ENCODE measurements at regions not wholly inside any gene's neighbourhood (a gene's known extent, or its start where the extent isn't known, plus 50 kb on each side); places are given as distances from the start of the nearest gene placed in this dataset.

GRCh38 chr14:96617635-96618034 is 115.5 kb downstream of the PAPOLA start:
- ATAC-seq, result no peak
- H3K4me1 ChIP-seq (ENCODE audit: control insufficient read depth, insufficient read depth, low read length), result no peaks in the 10 kb centered on the region
- 79% methylated on average over 4 of the region's 4 CpGs for WGBS
- no peak overlapping the region for H3K27ac ChIP-seq (ENCODE audit: low read length)
- DNase-seq, result no peak
- no peak overlapping the region for H3K4me3 ChIP-seq (ENCODE audit: low read length)
- H3K9me3 ChIP-seq (ENCODE audit: control insufficient read depth, low read length), result no peaks in the 10 kb centered on the region
- intact Hi-C loops (cut with DNase I), result no loop called here
- H3K27me3 ChIP-seq (ENCODE audit: control insufficient read depth, insufficient read depth), result no peaks in the 10 kb centered on the region

DNA sequence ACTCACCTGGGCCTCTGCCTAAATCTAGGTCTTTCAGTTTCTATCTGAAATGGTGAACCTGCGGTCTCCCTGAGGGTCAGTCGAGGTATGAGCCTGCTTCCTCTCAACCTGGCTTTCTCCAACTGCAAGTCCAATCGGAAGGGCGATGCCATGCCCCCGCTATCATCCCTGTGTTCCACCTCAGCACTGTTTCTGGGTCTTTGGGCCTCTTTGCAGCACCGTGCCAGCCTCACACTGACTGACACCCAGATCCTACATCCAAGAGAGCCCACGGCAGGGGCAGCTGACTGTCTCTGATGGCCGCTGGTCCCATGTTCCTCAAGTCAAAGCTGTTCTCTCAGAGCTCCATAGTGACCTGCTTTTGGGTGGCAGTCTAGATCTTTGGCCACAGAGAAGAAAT is 120.7 kb downstream of the PAPOLA start:
- no peak overlapping the region for H3K4me3 ChIP-seq (ENCODE audit: low read length)
- H3K27ac ChIP-seq (ENCODE audit: low read length), result no peak overlapping the region
- no peaks in the 10 kb centered on the region for H3K9me3 ChIP-seq (ENCODE audit: control insufficient read depth, low read length)
- intact Hi-C loops (cut with DNase I), result no loop called here
- H3K27me3 ChIP-seq (ENCODE audit: control insufficient read depth, insufficient read depth), result no peaks in the 10 kb centered on the region
- no peaks in the 10 kb centered on the region for H3K4me1 ChIP-seq (ENCODE audit: control insufficient read depth, insufficient read depth, low read length)
- ATAC-seq (no peak), DNase-seq (no peak)
- 88% methylated on average over 8 of the region's 8 CpGs for WGBS

DNA sequence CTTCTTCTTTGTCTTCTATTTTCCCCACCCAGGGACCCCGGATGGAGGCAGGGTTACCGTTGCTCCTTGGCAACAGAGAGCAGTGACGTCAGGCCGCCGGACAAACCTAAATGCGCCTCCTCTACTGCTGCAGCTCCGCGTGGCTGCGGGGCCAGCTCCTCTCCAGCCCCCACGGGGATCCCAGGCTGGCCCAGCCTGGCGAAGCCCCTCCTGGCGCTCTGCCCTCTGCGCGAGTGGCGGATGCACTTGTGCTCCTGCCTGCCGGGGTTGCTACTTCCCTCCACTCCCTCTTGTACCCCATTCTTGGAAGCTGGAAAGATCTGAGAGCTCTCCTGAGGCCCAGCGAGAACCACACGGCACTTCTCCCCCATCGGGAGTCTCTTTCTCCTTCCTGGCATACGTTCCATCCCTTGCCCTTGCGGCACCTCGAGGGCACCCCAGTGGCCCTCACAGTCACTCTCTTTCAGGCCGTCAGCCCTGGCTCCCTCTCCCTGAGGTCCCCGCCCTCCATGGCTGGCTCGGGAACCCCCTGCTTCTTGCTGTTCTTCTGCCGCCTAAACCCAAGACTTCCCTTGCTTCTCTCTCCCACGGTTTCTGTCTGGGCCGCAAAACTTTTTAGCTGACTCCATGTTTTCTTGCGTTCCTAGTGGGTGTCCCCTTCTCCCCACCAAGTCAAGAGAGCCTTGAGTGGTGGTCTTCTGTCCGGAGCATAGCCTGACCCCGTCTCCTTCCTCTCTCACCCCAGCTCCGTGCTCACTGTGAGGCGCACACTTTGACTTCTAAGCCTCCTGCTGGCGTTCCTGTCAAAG is 121.7 kb downstream of the PAPOLA start:
- H3K27me3 ChIP-seq (ENCODE audit: control insufficient read depth, insufficient read depth), result no peaks in the 10 kb centered on the region
- H3K27ac ChIP-seq (ENCODE audit: low read length), result no peak overlapping the region
- intact Hi-C loops (cut with DNase I), result no loop called here
- ATAC-seq (no peak), DNase-seq (no peak)
- no peaks in the 10 kb centered on the region for H3K4me1 ChIP-seq (ENCODE audit: control insufficient read depth, insufficient read depth, low read length)
- 77% methylated on average over 34 of the region's 34 CpGs for WGBS
- H3K4me3 ChIP-seq (ENCODE audit: low read length), result no peak overlapping the region
- no peaks in the 10 kb centered on the region for H3K9me3 ChIP-seq (ENCODE audit: control insufficient read depth, low read length)

- ATAC-seq (no peak), DNase-seq (no peak)
- H3K4me3 ChIP-seq (ENCODE audit: low read length), result no peak overlapping the region
- 64% methylated on average over 37 of the region's 37 CpGs for WGBS
- no peaks in the 10 kb centered on the region for H3K9me3 ChIP-seq (ENCODE audit: control insufficient read depth, low read length)
- H3K27ac ChIP-seq (ENCODE audit: low read length), result no peak overlapping the region
- no peaks in the 10 kb centered on the region for H3K4me1 ChIP-seq (ENCODE audit: control insufficient read depth, insufficient read depth, low read length)
- intact Hi-C loops (cut with DNase I), result no loop called here
- no peaks in the 10 kb centered on the region for H3K27me3 ChIP-seq (ENCODE audit: control insufficient read depth, insufficient read depth)
These were observed 122.7 kb downstream of the PAPOLA start for GRCh38 chr14:96624661-96625425.

DNA sequence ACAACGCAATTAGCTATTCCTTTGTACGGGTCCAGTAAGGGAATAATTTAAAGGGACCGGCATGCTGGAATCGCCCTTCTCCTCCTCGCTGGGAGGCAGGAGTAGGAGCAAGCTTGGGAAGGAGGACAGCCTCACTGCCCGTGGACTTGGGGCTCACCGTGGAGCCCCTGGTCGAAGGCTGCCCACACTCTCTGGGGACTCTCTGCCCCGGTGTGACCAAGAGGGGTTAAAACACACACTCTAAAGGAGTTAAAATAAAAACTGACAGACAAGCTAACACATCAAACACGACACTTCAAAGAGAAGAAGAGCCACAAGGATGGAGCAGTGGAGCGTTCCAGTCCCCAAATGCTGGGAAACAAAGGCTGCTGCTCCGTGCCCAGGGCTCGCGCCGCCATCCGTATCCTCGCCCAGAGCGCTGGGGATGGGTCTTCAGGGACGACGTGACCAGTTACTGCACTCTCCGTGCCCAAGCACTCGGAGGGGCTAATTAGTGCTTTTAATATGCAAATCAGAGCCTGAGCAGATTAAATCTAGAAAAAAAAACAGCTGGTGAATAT is 123.3 kb downstream of the PAPOLA start:
- Histone ChIP-seq H3K4me1 (ENCODE audit: control insufficient read depth, insufficient read depth, low read length) (no peaks in the 10 kb centered on the region), H3K27ac (ENCODE audit: low read length) (no peak overlapping the region), H3K4me3 (ENCODE audit: low read length) (no peak overlapping the region), H3K27me3 (ENCODE audit: control insufficient read depth, insufficient read depth) (no peaks in the 10 kb centered on the region), H3K9me3 (ENCODE audit: control insufficient read depth, low read length) (no peaks in the 10 kb centered on the region)
- WGBS, result 73% methylated on average over 22 of the region's 22 CpGs
- intact Hi-C loops (cut with DNase I), result no loop called here
- DNase-seq (no peak), ATAC-seq (no peak)

DNA sequence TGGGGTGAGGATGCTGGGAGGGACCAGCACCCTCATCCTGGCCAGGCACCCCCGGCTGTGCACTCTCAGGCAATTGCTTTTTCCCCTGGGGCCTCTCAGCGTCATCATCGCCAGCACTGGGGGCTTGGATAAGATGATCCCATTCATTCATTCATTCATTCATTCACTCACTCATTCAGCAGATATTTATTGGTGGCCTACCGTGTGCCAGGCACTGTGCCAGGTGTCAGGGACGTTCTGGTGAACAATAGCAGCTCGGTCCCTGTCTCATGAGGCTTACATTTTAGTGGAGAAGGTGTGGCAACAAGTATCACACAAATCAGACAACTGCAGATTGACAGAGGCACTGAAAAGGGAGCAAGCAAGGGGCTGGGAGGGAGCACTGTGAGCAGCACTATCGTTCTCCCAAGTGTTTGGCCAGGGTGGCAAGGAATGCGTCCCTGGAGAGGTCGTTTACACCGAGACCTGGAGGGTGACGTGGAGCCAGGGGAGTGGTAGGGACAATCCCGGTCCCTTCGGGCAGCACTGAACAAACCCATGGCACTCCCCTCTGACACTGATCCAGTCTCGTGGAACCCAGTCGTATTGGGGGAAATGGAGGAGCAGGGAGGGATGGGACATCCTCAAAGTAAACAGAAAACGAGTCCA is 124.1 kb downstream of the PAPOLA start:
- DNase-seq, result no peak
- Histone ChIP-seq H3K4me1 (ENCODE audit: control insufficient read depth, insufficient read depth, low read length) (no peaks in the 10 kb centered on the region), H3K4me3 (ENCODE audit: low read length) (no peak overlapping the region), H3K9me3 (ENCODE audit: control insufficient read depth, low read length) (no peaks in the 10 kb centered on the region), H3K27me3 (ENCODE audit: control insufficient read depth, insufficient read depth) (no peaks in the 10 kb centered on the region), H3K27ac (ENCODE audit: low read length) (no peak overlapping the region)
- ATAC-seq, result no peak
- 58% methylated on average over 16 of the region's 16 CpGs for WGBS
- intact Hi-C loops (cut with DNase I), result no loop called here

- Histone ChIP-seq H3K9me3 (ENCODE audit: control insufficient read depth, low read length) (no peaks in the 10 kb centered on the region), H3K27me3 (ENCODE audit: control insufficient read depth, insufficient read depth) (no peaks in the 10 kb centered on the region), H3K4me3 (ENCODE audit: low read length) (no peak overlapping the region), H3K27ac (ENCODE audit: low read length) (no peak overlapping the region), H3K4me1 (ENCODE audit: control insufficient read depth, insufficient read depth, low read length) (no peaks in the 10 kb centered on the region)
- intact Hi-C loops (cut with DNase I), result no loop called here
- no peak for ATAC-seq
- WGBS, result 68% methylated on average over 14 of the region's 14 CpGs
- DNase-seq, result no peak
These were observed 124.7 kb downstream of the PAPOLA start for GRCh38 chr14:96626916-96627315.

DNA sequence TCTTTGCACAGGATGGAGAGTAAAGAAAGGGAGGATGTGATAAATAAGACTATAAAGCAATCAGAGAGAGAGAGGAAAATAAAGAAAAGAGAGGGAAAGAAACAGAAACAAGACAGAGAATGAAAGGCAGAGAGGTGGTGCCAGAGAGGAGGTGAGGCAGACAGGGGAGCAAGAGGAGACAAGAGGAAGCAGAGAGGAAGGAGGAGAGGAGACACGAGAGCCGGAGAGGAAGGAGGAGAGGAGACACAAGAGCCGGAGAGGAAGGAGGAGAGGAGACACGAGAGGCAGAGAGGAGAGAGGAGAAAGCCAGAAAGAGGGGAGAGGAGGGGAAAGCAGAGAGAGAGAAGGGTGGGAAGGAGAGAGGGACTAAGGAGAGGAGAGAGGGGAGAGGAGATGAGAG is 125.2 kb downstream of the PAPOLA start:
- ATAC-seq, result no peak
- Histone ChIP-seq H3K27me3 (ENCODE audit: control insufficient read depth, insufficient read depth) (no peaks in the 10 kb centered on the region), H3K9me3 (ENCODE audit: control insufficient read depth, low read length) (no peaks in the 10 kb centered on the region), H3K4me3 (ENCODE audit: low read length) (no peak overlapping the region), H3K4me1 (ENCODE audit: control insufficient read depth, insufficient read depth, low read length) (no peaks in the 10 kb centered on the region), H3K27ac (ENCODE audit: low read length) (no peak overlapping the region)
- intact Hi-C loops (cut with DNase I), result no loop called here
- no peak for DNase-seq
- WGBS, result 51% methylated on average over 4 of the region's 4 CpGs

DNA sequence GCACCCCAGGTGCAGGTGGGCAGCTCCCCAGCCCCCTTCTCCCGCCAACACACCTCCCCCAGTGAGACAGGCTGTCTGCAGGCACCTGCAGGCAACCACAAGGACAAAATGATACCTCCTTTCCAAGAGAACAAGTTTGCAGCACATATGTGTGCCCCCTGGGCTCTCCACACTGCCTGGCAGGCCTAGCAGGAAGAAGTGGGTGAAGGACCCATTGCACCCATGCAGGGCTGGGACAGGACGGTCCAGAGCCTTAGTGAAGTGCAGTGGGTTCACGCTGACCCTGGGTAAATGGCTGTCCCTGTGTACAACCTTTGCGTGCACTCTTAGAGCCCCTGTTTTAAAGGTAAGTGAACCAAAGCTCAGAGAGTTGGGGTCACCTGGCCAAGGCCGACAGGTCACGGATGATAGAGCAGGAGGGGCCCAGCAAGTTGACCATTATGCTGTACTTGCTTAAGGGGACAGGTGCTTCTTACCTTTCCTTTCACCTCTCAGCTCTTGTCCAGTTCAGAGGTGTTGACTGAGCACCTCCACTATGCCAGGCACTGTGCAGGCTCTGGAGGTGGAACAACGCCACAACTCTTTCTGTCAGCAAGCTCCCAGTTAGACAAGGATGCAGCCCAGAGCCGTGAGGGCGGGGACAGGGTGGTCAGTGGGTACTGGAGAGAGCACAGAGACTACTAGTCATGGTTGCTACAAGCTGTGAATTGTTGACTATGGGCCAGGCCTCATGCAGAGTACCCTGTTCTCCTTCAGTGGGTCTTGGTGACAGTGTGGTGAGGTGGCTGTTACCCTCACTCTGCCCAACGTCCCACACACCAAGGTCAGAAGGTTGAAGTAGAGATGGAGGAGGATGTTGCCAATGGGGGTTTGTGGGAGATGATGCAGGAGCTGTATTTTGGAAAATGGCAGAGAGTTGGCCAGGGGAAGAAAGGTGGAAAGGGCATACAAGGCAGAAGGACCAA is 125.9 kb downstream of the PAPOLA start:
- intact Hi-C loops (cut with DNase I), result no loop called here
- H3K4me1 ChIP-seq (ENCODE audit: control insufficient read depth, insufficient read depth, low read length), result no peaks in the 10 kb centered on the region

GRCh38 chr14:96629082-96629481 is 126.9 kb downstream of the PAPOLA start:
- ATAC-seq (no peak), DNase-seq (no peak)
- Histone ChIP-seq H3K9me3 (ENCODE audit: control insufficient read depth, low read length) (no peaks in the 10 kb centered on the region), H3K4me1 (ENCODE audit: control insufficient read depth, insufficient read depth, low read length) (no peaks in the 10 kb centered on the region), H3K4me3 (ENCODE audit: low read length) (no peak overlapping the region), H3K27ac (ENCODE audit: low read length) (no peak overlapping the region), H3K27me3 (ENCODE audit: control insufficient read depth, insufficient read depth) (no peaks in the 10 kb centered on the region)
- WGBS, result 82% methylated on average over 9 of the region's 9 CpGs
- intact Hi-C loops (cut with DNase I), result no loop called here

More for the DNA sequence above, 125.9 kb downstream of the PAPOLA start:
- H3K4me3 ChIP-seq (ENCODE audit: low read length), result no peak overlapping the region
- ATAC-seq, result no peak
- no peaks in the 10 kb centered on the region for H3K9me3 ChIP-seq (ENCODE audit: control insufficient read depth, low read length)
- H3K27me3 ChIP-seq (ENCODE audit: control insufficient read depth, insufficient read depth), result no peaks in the 10 kb centered on the region
- WGBS, result 84% methylated on average over 10 of the region's 10 CpGs
- no peak for DNase-seq
- no peak overlapping the region for H3K27ac ChIP-seq (ENCODE audit: low read length)

Data from right cardiac atrium (tissue), 5 donors.